ENCODE measurements at regions not wholly inside any gene's neighbourhood (a gene's known extent, or its start where the extent isn't known, plus 50 kb on each side); places are given as distances from the start of the nearest gene placed in this dataset.

- TF ChIP-seq CTCF (IDR thresholded peaks at IDR 0.05), result no peak
- H3K4me1 ChIP-seq, result no peaks in the 10 kb centered on the region
- H3K4me3 ChIP-seq, result no peak overlapping the region
- intact Hi-C loops (cut with DNase I), result no loop called here
- ATAC-seq (no peak), DNase-seq (no peak)
- H3K27ac ChIP-seq, result no peak overlapping the region
- peaks cover 7% of the 10 kb centered on the region for H3K9me3 ChIP-seq
- H3K36me3 ChIP-seq, result no peaks in the 10 kb centered on the region
- H3K27me3 ChIP-seq (ENCODE audit: low read depth), result no peaks in the 10 kb centered on the region
These were observed 439.3 kb upstream of the PRICKLE1 start for GRCh38 chr12:43028826-43029225.

DNA sequence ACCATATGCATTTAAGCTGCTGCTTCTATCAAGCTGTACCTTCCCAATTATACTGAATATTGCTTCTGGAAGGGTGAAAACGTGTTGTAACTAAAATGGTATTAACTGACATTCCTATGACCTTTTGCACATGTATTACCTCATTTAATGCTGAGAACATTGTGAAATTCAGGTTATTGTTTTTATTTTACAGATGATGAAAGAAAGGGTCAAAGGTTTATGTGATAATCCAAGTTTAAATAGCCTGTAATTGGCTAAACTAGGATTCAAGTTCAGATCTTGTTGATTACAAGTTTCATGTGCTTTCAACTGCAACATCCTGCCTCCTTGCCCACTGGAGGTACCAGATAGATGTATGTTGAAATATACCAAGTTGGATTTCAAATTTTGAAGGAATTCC lies 433.3 kb upstream of the PRICKLE1 start:
- DNase-seq (no peak), ATAC-seq (no peak)
- Histone ChIP-seq H3K27me3 (ENCODE audit: low read depth) (no peaks in the 10 kb centered on the region), H3K9me3 (no peaks in the 10 kb centered on the region), H3K4me1 (no peaks in the 10 kb centered on the region), H3K4me3 (no peak overlapping the region), H3K27ac (no peak overlapping the region), H3K36me3 (no peaks in the 10 kb centered on the region)
- intact Hi-C loops (cut with DNase I), result no loop called here
- no peak for TF ChIP-seq CTCF (IDR thresholded peaks at IDR 0.05)

- TF ChIP-seq CTCF (IDR thresholded peaks at IDR 0.05), result no peak
- DNase-seq, result no peak
- Histone ChIP-seq H3K4me3 (no peak overlapping the region), H3K27ac (no peak overlapping the region), H3K27me3 (ENCODE audit: low read depth) (no peaks in the 10 kb centered on the region), H3K4me1 (no peaks in the 10 kb centered on the region), H3K36me3 (no peaks in the 10 kb centered on the region), H3K9me3 (no peaks in the 10 kb centered on the region)
- no peak for ATAC-seq
- intact Hi-C loops (cut with DNase I), result no loop called here
These were observed 425.7 kb upstream of the PRICKLE1 start for GRCh38 chr12:43015090-43015737.

- no peak overlapping the region for H3K27ac ChIP-seq
- DNase-seq (no peak), ATAC-seq (no peak)
- no peaks in the 10 kb centered on the region for H3K4me1 ChIP-seq
- no peaks in the 10 kb centered on the region for H3K36me3 ChIP-seq
- H3K27me3 ChIP-seq (ENCODE audit: low read depth), result no peaks in the 10 kb centered on the region
- intact Hi-C loops (cut with DNase I), result no loop called here
- TF ChIP-seq CTCF (IDR thresholded peaks at IDR 0.05), result no peak
- no peaks in the 10 kb centered on the region for H3K9me3 ChIP-seq
- no peak overlapping the region for H3K4me3 ChIP-seq
These were observed 421.9 kb upstream of the PRICKLE1 start for GRCh38 chr12:43011383-43011926.

- H3K9me3 ChIP-seq, result no peaks in the 10 kb centered on the region
- no peak overlapping the region for H3K4me3 ChIP-seq
- ATAC-seq (no peak), DNase-seq (no peak)
- no peaks in the 10 kb centered on the region for H3K27me3 ChIP-seq (ENCODE audit: low read depth)
- no peaks in the 10 kb centered on the region for H3K36me3 ChIP-seq
- intact Hi-C loops (cut with DNase I), result no loop called here
- no peak for TF ChIP-seq CTCF (IDR thresholded peaks at IDR 0.05)
- H3K27ac ChIP-seq, result no peak overlapping the region
- H3K4me1 ChIP-seq, result no peaks in the 10 kb centered on the region
These were observed 420.3 kb upstream of the PRICKLE1 start for GRCh38 chr12:43009846-43010240.

Measured in lower lobe of right lung (tissue), 2 donors.